ENCODE measurements at regions not wholly inside any gene's neighbourhood (a gene's known extent, or its start where the extent isn't known, plus 50 kb on each side); places are given as distances from the start of the nearest gene placed in this dataset.

DNA sequence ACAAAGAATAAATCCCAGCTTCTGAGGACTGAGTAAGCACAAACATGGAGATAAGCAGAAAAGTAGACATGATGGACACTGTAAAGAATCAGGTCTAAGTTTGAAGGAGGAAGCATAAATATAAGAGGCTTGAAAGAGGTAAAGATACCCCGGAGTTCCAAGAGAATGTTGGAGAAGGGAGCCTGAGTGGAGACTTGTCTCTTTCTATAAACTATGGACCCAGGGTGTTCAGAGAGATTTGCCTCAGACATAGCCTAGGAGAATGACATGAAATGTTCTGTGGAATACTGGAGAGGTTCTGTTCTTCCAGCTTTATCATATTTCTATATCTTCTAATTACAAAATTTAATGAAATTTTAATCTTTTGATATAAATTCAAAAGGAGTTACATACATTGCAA lies 554.3 kb upstream of the B3GALT2 start:
- Histone ChIP-seq H3K36me3 (ENCODE audit: control insufficient read depth in 2 of 3, insufficient read depth in 3 of 3, low read length in 3 of 3) (no peaks in the 10 kb centered on the region), H3K9me3 (ENCODE audit: control insufficient read depth in 2 of 3, insufficient read depth in 1 of 3, low read length in 3 of 3) (no peaks in the 10 kb centered on the region), H3K9ac (ENCODE audit: low read length in 3 of 3) (no peak overlapping the region), H3K27ac (ENCODE audit: low read depth in 2 of 2, low read length in 2 of 2) (no peak overlapping the region), H3K4me3 (ENCODE audit: low read length in 3 of 3) (no peak overlapping the region), H3K4me1 (ENCODE audit: control insufficient read depth in 2 of 3, insufficient read depth in 2 of 3, low read depth in 1 of 3, low read length in 3 of 3) (no peaks in the 10 kb centered on the region), H3K27me3 (ENCODE audit: control insufficient read depth, insufficient read depth, low read length) (no peaks in the 10 kb centered on the region)
- intact Hi-C loops (cut with DNase I), result no loop called here
- DNase-seq, result no peak
- FAIRE-seq, result no peak
- TF ChIP-seq, protein P1, sequence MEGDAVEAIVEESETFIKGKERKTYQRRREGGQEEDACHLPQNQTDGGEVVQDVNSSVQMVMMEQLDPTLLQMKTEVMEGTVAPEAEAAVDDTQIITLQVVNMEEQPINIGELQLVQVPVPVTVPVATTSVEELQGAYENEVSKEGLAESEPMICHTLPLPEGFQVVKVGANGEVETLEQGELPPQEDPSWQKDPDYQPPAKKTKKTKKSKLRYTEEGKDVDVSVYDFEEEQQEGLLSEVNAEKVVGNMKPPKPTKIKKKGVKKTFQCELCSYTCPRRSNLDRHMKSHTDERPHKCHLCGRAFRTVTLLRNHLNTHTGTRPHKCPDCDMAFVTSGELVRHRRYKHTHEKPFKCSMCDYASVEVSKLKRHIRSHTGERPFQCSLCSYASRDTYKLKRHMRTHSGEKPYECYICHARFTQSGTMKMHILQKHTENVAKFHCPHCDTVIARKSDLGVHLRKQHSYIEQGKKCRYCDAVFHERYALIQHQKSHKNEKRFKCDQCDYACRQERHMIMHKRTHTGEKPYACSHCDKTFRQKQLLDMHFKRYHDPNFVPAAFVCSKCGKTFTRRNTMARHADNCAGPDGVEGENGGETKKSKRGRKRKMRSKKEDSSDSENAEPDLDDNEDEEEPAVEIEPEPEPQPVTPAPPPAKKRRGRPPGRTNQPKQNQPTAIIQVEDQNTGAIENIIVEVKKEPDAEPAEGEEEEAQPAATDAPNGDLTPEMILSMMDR (IDR thresholded peaks at IDR 0.05; ENCODE audit: borderline replicate concordance, extremely low read depth, insufficient read depth), result no peak

DNA sequence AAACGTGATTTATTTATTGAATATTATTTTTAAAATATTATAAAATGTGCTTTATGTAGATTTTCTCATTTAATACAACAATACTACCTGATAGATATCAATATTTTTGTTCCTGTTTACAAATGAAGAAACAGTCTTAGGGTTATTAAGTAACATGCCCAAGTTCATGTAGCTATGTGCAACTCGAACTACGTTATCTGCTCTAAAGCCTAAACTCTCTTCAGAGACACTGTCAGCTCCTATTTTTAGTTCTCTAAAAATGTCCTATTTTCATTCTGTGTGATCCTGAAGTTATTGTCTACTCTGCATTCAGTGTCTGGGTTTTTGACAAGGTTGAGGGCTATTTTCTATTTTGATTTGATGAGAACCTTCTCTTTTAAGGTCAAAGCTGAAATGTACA lies 550.1 kb upstream of the B3GALT2 start:
- Histone ChIP-seq H3K9ac (ENCODE audit: low read length in 3 of 3) (no peak overlapping the region), H3K9me3 (ENCODE audit: control insufficient read depth in 2 of 3, insufficient read depth in 1 of 3, low read length in 3 of 3) (peaks cover 0 to 4% (median 0%) of the 10 kb centered on the region in 3 donors)
- no peak for DNase-seq

DNA sequence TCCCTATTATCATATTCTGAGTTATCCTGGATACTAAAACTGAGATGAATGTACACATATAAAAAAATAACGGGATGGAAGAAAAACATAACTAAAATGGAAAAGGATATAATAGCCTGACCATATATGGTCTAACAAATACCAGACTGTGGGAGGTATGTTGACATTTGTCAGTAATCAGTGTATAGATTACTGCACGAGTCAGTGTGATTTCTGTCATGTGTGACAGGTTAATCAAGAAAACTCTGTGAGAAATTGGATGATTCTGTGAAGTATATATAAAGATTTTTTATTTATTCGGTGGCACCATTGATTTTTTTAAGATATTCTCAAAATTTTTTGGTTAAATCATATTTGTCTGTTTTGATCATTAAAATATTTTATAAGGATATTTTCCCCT lies 547.3 kb upstream of the B3GALT2 start:
- no peak overlapping the region for H3K27ac ChIP-seq (ENCODE audit: low read depth in 2 of 2, low read length in 2 of 2)
- DNase-seq (no peak), FAIRE-seq (no peak)
- intact Hi-C loops (cut with DNase I), result no loop called here
- TF ChIP-seq, protein P1 (IDR thresholded peaks at IDR 0.05; ENCODE audit: borderline replicate concordance, extremely low read depth, insufficient read depth), result no peak
- H3K4me3 ChIP-seq (ENCODE audit: low read length in 3 of 3), result no peak overlapping the region
- no peak overlapping the region for H3K9ac ChIP-seq (ENCODE audit: low read length in 3 of 3)
- H3K4me1 ChIP-seq (ENCODE audit: control insufficient read depth in 2 of 3, insufficient read depth in 2 of 3, low read depth in 1 of 3, low read length in 3 of 3), result no peaks in the 10 kb centered on the region
- no peaks in the 10 kb centered on the region for H3K27me3 ChIP-seq (ENCODE audit: control insufficient read depth, insufficient read depth, low read length)
- H3K9me3 ChIP-seq (ENCODE audit: control insufficient read depth in 2 of 3, insufficient read depth in 1 of 3, low read length in 3 of 3), result peaks cover 0 to 4% (median 0%) of the 10 kb centered on the region in 3 donors
- H3K36me3 ChIP-seq (ENCODE audit: control insufficient read depth in 2 of 3, insufficient read depth in 3 of 3, low read length in 3 of 3), result no peaks in the 10 kb centered on the region

More for the DNA sequence above, 550.1 kb upstream of the B3GALT2 start:
- TF ChIP-seq, protein P1 (IDR thresholded peaks at IDR 0.05; ENCODE audit: borderline replicate concordance, extremely low read depth, insufficient read depth), result no peak
- intact Hi-C loops (cut with DNase I), result no loop called here
- Histone ChIP-seq H3K4me1 (ENCODE audit: control insufficient read depth in 2 of 3, insufficient read depth in 2 of 3, low read depth in 1 of 3, low read length in 3 of 3) (no peaks in the 10 kb centered on the region), H3K4me3 (ENCODE audit: low read length in 3 of 3) (no peak overlapping the region), H3K27ac (ENCODE audit: low read depth in 2 of 2, low read length in 2 of 2) (no peak overlapping the region), H3K27me3 (ENCODE audit: control insufficient read depth, insufficient read depth, low read length) (no peaks in the 10 kb centered on the region), H3K36me3 (ENCODE audit: control insufficient read depth in 2 of 3, insufficient read depth in 3 of 3, low read length in 3 of 3) (no peaks in the 10 kb centered on the region)
- FAIRE-seq, result no peak

DNA sequence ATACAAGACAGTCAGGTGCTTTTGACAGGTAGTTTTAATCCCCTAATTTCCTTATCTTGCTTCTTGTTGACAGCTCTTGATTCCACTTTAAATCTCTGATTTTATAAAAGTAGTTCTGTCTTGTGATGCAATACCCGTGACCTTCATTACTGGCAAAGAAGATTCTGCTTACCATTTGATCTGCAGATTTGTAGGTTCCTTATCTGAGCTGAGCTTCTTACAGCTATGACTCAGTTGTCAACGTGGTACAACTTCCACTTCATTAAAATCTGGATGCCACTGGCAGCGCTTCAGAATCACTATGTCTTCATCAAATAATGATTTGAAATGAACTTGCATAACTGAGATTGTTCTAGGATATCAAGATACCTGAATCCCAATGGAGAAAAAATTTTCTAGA lies 543.6 kb upstream of the B3GALT2 start:
- no peak for DNase-seq
- Histone ChIP-seq H3K27me3 (ENCODE audit: control insufficient read depth, insufficient read depth, low read length) (no peaks in the 10 kb centered on the region), H3K4me1 (ENCODE audit: control insufficient read depth in 2 of 3, insufficient read depth in 2 of 3, low read depth in 1 of 3, low read length in 3 of 3) (no peaks in the 10 kb centered on the region), H3K27ac (ENCODE audit: low read depth in 2 of 2, low read length in 2 of 2) (no peak overlapping the region), H3K4me3 (ENCODE audit: low read length in 3 of 3) (no peak overlapping the region), H3K9me3 (ENCODE audit: control insufficient read depth in 2 of 3, insufficient read depth in 1 of 3, low read length in 3 of 3) (peaks cover 0 to 4% (median 0%) of the 10 kb centered on the region in 3 donors), H3K36me3 (ENCODE audit: control insufficient read depth in 2 of 3, insufficient read depth in 3 of 3, low read length in 3 of 3) (no peaks in the 10 kb centered on the region), H3K9ac (ENCODE audit: low read length in 3 of 3) (no peak overlapping the region)
- no peak for FAIRE-seq
- TF ChIP-seq, protein P1 (IDR thresholded peaks at IDR 0.05; ENCODE audit: borderline replicate concordance, extremely low read depth, insufficient read depth), result no peak
- intact Hi-C loops (cut with DNase I), result no loop called here

Data from kidney (tissue), 13 donors.